Heart left ventricle (tissue), 13 donors: ENCODE measurements at regions not wholly inside any gene's neighbourhood (a gene's known extent, or its start where the extent isn't known, plus 50 kb on each side); places are given as distances from the start of the nearest gene placed in this dataset.

ENCODE experiments used
- CTCF ChIP-seq, 12 donors: fragments of 200-600 bp; sonication (generic) in 4 of 12; IDR thresholded peaks; one replicate each; pipeline versions ENCODE4 v1.5.0 to v1.8.0; 2018 to 2022; ENCODE audit warnings: antibody characterized with exemption in 12 of 12, mild to moderate bottlenecking in 5 of 12
- POLR2A ChIP-seq, 2 donors: fragments of 450-650 bp; IDR thresholded peaks; one replicate each; pipeline ENCODE4 v1.6.1; 2017; ENCODE audit warnings: antibody characterized with exemption in 2 of 2, mild to moderate bottlenecking in 2 of 2, moderate library complexity in 2 of 2
- donor health status: ischemic (EF 13 %, LVEDD 7.1; RV severe dilation, severe dysfunction).
- donor health status: DM: no; HTN: yes; CAD: no.
- donor health status: DM: no; HTN: no; CAD: no.
- donor health status: ischemic (EF 25% LVEDD 6.9; RV normal size, moderate dysfunction).
- donor health status: ischemic (EF 25% LVEDD 5.7; RV mildly dilated, moderate dysfunction).
- donor health status: ischemic (EF 35%, LVEDD 5.7; RV mildly dilated, moderate dysfunction).
- donor health status: nonischemic (EF 11% LVEDD 7.7; RV severe dilation, severe dysfunction).
- donor health status: DM: yes; HTN: yes; CAD: no.
- donor health status: PGD.
- donor health status: ischemic (EF 29% LVEDD 5.4; RV normal size, mild dysfunction).
- donor health status: nonischemic (EF 23%, LVEDD 6.1; RV moderate dilation, normal function).

GRCh38 chr6:55023230-55023629, 151.1 kb upstream of the HCRTR2 start:
- no peak for TF ChIP-seq CTCF (IDR thresholded peaks at IDR 0.05)
- TF ChIP-seq POLR2A (IDR thresholded peaks at IDR 0.05) = no peak
